SKM-1 treated with dmso at 0.1 percent for 144 hours (cell line): ENCODE measurements at regions not wholly inside any gene's neighbourhood (a gene's known extent, or its start where the extent isn't known, plus 50 kb on each side); places are given as distances from the start of the nearest gene placed in this dataset.

Experiments
- DNase-seq: peaks from one replicate; lab custom pipeline; 2025; ENCODE audit not compliant: unreplicated experiment; lab: John Stamatoyannopoulos, UW

DNA sequence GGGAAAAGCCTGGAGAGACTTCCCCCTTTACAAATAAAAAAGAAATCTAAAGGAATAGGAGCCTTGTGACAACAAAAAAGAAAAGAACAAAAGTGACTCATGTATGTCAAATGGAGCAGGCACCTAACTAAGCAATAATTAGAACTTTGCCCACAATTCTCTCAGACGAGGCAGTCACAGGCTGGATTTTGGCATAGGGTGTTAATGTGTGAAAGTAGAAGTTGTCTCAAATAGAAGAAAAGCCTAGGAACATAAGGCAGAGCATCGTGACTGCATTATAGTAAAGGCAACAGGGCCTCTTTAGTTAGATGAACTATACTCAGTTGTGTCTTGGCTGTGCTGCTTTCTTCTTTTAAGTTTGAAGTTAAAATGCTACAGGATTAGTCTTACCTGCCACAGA is 219.9 kb upstream of the TMEM161B start:
- DNase-seq = no peak

DNA sequence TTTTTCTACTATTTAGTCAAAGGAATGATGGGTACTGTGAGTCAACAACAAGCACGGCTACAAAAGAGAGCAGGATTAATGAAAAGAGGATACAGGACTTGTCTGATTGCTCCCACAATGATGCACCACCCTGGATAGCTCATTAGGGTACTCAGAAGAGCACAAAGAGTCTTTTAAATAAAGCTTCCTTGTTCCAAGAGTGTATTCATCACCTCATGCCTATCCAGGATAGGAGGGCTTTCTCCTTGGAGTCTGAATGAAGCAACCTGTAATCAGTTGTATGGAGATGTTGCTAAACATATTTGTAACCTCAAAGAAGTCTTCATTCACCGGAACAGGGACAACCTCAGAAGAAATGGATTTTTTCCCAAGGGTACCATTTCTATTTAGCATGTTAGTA is 219.5 kb upstream of the TMEM161B start:
- DNase-seq = no peak

DNA sequence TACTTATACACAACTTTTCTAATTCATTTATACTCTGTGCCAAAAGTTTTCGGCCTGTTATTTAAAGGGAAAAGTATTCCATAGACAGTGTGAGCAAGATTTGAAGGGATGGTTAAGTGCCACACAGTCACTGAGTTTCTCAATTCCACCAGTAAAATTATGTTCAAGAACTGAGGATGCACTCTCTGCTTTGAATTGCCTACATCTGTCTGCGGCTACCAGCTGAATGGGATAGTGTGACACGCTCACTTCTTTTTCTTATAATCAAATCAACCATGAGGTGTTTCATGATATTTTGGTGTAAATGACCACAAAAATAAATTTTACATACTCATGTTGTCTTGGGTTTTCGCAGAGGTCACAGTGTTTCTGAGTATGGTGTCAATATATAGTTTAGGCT is 218.4 kb upstream of the TMEM161B start:
- no peak for DNase-seq

DNA sequence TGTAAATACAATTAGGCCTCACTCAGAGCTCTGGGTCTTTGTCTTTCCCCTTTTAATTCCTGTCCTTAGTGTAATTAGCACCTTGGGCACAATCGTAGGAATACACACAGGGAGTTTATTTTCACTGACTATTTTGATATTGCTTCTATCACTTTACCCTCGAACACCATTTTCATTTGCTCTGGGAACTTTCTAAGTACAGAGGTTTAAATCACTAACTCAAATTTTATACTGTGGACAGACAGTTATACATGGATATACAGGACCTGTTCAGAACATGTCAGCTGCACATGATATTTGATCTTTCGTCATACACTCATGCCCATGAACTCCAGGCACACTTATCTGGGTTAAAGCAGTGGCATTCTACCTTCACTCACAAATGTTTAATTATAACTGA is 217.8 kb upstream of the TMEM161B start:
- DNase-seq = no peak

DNA sequence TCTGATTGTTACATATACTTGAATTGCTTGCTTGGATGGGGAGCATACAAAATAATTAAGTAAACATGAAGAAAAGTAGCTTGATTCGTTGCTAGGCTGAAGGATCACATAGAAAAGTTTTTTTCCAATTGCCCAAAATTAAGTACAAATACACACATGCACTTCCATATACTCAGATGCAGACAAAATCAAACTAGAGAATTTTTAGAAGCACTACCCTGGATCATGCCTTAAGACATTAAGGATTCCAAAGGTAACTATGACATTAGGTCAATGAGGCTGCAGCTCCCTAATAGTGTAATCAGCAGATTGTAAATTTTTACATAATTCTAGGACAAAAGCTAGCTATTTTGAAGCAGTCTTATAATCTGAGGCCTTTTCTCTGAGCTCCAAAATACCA is 216.9 kb upstream of the TMEM161B start:
- no peak for DNase-seq

DNA sequence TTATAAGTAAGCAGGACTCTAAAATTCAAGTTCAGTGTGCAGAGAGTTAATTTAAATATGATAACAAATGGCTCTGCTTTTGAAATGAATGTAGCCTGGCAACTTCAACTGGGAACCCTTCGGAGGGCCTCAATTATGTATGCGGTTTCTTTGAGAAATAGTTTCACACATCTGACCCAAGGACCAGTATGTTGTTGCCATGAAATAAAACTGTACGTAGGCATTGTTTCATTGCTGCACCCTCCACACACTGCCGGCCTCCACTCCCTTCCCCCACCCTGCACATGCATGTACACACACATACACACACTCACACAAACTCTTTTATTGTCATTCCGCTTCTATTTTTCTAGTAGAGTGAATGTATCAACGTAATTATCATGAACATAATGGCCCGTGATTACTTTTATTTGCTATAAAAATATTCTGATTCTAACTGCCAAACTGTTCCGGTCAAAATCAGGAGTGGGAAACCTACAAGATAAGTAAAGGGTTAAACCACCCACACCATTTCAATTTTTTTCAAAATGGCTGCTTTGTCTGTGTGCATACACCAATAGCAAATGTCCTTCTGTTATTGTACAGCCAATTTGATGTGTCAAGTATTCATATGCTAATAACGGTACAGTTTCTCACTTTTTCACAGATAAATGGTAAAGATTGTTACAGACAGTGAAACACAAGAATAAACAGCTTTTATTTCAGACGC is 215.5 kb upstream of the TMEM161B start:
- DNase-seq = no peak

DNA sequence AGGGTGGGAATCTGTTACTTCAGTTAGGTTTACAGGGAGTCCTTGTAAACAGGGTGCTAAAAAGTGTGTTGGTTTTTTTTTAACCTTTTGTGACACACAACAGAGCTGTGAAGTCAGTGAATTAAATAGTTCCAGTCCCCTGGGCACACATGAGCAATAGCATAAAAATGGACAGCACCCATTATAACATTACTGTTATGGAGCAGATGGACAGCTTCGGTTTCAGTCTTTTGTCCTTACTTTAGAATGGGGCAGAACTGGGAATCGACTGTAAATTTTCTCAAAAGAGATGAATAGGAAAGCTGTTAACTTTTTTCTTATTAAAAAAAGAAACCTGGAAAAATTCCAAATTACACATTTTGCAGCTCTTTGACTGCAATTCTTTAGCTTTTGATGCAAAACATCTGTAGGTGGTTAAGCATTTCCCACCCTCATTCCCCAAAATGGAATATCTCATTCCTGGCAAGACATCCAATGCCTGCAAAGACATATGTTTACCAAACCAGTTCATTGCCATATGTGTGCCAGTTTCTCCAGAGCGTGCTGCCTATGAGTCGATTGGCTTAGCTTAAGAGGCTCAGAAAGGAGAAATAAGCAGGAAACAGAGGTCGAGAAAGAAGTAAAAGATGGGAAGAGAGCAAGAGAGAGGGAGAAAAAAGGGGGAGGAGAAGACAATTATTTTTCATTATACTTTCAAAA is 212.3 kb upstream of the TMEM161B start:
- DNase-seq = no peak

DNA sequence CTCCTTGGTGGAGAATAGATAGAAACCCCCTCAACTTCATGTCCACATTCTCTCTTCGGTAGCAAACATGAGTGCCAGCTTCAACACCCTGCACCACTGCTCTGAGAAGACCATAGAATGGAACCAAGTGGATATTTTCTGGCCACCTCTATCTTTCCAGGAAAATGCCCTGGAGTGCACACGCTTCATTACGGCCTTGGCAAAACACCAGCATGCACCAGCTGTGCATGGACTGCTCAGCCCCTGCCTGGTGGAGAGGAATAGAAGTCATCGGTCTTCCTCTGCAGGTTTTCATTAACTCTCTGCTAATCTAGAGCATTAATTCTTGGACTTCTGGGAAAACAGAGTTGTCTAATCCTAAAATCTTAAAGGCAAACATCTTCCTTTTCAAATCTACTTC is 211.6 kb upstream of the TMEM161B start:
- DNase-seq = no peak

DNA sequence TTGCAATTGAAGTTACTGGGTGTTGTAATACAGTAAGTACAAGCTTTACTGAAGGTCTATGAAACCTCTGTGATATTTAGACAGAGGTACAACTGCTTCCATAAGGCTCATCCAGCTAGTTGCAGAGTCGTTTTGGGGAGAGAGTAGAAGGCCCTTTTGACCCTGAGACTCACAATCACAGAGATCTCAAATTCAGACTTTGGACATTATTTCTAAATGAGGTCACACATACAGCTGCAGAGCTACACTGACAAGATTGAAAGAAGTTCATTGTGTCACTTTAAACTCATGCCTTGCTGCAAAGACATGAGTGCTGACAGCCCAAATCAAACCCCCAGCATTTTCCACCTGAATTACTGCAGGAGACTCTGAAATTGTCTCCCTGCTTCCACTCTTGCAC is 205.9 kb upstream of the TMEM161B start:
- DNase-seq = no peak

DNA sequence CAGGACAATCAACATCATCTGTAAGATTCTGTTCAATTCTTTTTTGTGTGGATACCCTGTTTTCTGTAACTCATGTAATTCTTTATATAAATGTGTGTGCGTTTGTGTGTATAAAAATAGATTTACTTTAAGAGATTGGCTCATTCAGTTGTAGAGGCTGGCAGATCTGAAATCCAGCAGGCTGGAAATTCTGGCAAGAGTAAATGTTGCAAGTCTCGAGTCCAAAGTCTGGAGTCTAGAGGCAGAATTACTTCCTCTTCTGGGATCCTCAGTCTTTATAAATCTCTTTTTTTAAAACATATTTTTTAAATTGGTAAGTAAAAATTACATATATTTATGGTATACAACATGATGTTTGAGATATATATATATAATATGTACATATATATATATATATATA is 202.1 kb upstream of the TMEM161B start:
- DNase-seq = no peak

DNA sequence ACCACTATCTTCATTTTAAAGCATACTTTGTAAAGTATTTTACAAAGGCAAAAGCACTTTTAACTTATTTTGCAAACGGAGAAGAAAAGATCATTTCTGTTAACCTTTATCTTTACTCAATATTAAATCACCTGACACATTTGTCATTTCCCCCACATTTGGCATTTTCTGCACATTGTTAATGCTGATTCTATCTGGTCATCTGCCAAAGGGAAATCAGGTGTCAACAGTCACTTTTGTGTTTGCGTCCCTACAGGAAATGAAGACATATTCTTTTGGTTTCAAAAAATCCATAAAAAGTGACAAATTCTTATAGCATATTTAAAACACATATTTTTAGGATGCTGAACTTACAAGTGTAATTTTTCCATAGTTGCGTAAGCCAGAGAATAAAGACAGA is 191.3 kb upstream of the TMEM161B start:
- no peak for DNase-seq

DNA sequence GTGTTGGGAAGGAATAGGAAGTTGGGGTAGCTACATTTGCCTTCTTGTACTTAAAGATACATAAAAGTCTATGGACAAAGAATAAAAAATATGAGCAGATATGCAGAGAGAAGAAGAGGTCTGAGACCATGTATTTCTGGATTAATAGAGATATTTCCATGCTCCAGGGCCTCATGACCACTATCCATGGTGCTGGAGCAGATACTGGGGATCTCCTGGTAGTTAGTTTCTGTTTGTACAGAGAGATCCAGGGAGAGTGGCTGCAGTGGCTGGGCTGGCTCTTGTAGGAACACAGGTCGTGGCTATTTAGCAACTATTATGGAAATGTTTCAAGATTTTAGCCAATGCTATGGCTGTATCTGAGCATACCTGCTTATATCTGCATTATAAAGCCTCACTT is 184.2 kb upstream of the TMEM161B start:
- DNase-seq = no peak

DNA sequence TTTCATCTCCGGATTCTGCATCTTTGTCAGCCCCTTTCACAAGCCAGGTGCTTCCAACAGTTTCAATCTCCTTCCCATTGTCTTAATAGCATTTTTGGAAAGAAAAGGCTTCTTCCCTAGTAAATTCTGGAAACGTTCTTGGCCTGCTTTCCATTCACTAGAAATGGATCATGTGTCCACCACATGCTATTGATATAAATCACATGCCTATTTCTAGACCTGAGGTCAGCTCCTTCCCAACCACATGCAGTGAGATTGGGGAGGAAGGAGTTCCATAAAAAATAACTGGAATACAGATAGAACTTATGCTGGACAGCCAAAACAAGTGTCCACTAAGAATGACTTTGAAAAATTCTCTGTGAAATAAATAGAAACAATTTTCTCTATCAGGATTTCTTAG is 181.6 kb upstream of the TMEM161B start:
- no peak for DNase-seq

DNA sequence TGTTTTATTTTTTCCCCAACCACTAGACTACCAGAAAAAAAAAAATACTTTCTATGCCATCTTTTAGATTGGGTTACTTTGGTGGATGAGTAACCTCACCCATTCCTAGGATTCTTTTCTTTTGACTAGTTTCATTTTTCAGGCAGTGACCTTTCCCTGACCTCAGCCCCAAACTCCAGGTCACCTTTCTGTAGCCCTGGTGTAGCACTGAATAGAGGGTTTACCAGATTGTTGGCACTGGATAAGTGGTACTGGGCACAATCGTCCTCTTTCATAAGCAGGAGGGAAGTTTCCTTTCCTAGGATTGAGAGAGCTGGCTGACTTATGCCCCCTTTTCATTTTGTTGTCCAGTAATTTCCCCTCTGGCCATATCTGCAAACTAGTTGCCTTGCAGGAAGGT is 169.4 kb upstream of the TMEM161B start:
- no peak for DNase-seq

DNA sequence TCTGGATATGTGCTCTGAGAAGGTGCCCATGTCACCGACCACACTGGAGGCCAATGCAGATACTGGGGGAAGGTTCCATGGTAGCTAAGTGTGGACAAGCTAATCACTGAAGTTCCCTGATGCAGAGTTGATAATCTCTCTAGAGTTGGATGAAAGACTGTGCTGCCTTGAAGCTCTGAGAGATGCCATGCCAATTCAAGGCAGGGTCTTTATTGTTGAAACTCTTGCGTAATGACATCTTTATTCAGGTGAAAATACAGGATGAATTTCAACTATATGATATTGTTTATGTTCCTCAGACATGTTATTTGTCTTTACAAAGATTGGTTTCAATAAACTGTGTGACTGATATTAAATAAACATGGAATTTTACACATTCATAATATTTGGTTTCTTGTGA is 167.6 kb upstream of the TMEM161B start:
- DNase-seq = no peak

DNA sequence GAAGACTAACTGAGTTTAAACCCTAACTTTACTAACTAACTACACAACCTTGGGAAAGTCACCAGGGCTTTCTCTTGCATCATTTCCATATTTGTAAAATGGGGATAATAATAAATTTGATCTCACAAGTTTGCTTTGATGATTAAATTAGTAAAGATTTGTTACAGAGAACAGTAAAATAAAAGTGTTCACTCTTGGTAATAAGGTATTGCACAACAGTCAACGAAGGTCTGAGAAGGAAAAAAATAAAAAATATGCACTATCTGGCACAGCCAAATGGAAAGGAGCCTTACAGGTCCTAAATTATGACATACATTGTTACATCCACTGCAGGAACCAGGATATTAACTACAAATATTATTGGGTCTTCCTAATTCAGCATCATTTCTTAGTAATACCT is 160.0 kb upstream of the TMEM161B start:
- DNase-seq = no peak

DNA sequence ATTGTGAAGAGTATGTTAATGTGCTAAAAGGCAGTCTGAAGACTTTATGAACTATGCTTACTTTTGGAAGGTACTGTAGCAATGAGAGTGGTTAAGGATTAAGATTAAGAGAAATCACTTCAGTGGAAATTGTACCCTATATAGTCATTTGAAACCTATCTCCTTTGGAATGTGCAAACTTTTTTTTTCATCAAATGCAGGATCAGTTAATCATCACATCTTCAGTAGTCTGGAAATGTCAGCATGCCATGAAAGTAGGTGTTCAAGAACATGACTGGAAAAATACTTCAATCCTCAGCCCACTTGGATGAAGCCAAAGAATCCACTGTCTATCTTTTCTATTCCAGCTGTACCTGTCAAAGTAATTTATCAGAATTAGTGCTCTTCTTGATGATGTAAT is 157.8 kb upstream of the TMEM161B start:
- DNase-seq = no peak

DNA sequence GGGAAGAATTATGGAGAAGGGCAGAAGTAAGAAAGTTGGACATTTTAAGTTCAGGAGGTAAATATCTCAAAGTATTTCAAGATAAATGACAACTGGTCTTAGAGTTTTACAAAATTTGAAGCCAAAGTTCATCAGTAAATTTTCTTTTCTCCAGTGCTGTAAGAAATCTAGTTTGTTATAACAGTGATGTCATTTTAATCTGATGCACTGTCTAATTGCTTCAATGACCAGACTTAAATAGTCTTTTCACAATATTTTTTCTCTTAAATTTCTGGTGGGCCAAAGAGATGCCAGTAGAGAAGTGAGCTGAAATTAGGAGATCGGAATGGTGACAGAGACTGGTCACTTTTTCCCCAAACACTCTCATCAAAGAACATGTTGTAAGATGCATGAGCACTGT is 156.5 kb upstream of the TMEM161B start:
- no peak for DNase-seq

DNA sequence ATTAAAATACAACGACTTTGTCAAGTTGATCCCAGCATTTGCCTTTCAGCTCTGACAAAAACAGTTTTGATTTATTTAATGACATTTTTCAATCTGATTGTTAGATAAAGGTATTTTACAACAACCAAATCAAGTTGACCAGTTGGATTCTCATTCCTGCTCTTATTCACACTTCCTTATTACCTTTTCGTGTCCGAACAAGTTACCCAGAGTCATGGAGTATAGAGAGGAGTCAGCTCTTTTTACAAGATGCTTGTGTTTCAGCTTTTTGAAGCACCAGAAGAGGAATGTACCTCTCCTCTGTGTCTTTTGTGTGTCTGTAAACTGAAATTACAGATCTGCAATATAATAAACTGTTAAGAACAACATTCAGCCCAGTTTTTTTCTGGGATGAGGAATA is 151.3 kb upstream of the TMEM161B start:
- DNase-seq = no peak

DNA sequence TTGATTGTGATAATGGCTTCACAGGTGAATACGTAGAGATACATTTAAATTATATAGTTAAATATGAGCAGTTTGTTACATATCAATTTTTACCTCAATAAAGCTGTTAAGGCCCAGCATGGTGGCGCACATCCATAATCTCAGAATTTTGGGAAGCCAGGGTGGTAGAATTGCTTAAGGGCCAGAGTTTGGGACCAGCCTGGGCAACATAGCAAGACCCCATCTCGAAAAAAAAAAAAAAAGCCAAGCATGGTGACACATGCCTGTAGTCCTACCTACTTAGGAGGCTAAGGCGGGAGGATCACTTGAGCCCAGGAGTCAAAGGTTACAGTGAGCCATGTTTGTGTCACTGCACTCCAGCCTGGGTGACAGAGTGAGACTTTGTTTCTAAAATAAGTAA is 138.7 kb upstream of the TMEM161B start:
- no peak for DNase-seq

DNA sequence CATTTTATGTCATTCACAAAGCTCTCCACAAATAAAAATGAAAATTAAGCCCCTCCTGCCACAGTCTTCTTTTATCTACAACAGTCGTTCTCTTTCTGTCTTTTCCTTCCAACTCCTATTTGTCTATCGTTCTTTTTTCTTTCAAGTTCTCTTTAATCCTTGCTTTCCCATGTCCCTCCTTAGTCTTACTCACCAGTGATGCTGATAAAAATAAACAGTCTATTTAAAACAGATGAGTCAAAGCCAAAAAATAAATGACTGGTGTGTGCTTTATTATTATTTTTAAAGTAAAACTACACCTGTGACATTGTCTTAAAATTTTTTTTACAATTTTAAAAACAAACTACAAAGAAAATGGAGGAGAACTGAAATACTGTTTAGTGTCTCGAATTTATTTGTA is 137.1 kb upstream of the TMEM161B start:
- no peak for DNase-seq

DNA sequence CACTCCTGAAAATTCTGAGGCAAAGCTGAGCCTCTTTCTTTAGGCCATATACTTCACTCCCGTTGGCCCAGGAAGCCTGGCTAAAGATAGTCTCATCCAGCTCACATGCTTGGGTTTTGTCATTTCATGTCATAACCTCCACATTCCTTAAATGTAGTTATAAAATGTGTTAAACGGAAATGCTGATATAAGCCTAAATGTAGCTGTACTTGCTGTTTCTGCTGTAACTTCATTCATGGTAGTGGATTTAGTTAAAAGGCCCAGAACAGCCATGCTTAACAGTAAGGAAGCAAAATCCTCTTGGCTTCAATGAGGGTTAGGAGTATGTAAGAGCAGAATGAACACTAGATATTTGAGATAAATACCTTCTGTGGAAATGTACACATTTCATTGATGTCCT is 135.8 kb upstream of the TMEM161B start:
- no peak for DNase-seq

DNA sequence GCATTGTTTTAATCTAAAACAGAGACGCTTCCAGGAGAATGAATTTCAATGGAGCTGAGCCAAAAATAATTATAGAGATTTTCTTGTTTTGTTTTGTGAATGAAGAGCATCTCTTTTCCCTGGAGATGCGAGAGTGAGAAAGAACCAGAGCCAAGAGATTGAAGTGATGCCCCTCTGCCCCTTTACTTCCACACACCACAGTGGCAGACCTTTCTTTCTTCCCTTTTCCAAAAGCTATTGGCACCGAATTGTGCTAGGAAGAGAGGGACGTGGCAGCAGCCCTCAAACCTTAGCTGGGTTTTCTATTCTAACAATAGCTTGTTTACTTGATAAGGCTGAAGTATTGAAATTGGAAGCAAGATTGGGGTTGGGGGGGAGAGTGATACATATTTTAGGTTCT is 133.0 kb upstream of the TMEM161B start:
- DNase-seq = no peak
